GM12874 (cell line): ENCODE measurements at regions not wholly inside any gene's neighbourhood (a gene's known extent, or its start where the extent isn't known, plus 50 kb on each side); places are given as distances from the start of the nearest gene placed in this dataset.

Experiments used
- CTCF ChIP-seq: IDR thresholded peaks from 2 replicates; pipeline ENCODE4 v1.5.1; 2011; ENCODE audit warnings: low read depth, mild to moderate bottlenecking, control low read depth, low read length, moderate library complexity; ENCODE audit not compliant: insufficient read depth

- TF ChIP-seq CTCF: no peak
Observed at GRCh38 chr6:155648301-155648700, 192.7 kb upstream of the NOX3 start.

- no peak for TF ChIP-seq CTCF
Observed at GRCh38 chr6:155647354-155647753, 191.7 kb upstream of the NOX3 start.

- no peak for TF ChIP-seq CTCF
Observed at GRCh38 chr6:155646443-155646842, 190.8 kb upstream of the NOX3 start.

GRCh38 chr6:155645325-155645724, 189.7 kb upstream of the NOX3 start:
- no peak for TF ChIP-seq CTCF

GRCh38 chr6:155641603-155642002, 186.0 kb upstream of the NOX3 start:
- TF ChIP-seq CTCF: no peak

GRCh38 chr6:155638200-155638599, 182.6 kb upstream of the NOX3 start:
- no peak for TF ChIP-seq CTCF

- TF ChIP-seq CTCF: no peak
Observed at GRCh38 chr6:155635416-155635815, 179.8 kb upstream of the NOX3 start.

- no peak for TF ChIP-seq CTCF
Observed at GRCh38 chr6:155630085-155630484, 174.4 kb upstream of the NOX3 start.
